Tibial nerve (tissue), 4 donors: ENCODE measurements at regions not wholly inside any gene's neighbourhood (a gene's known extent, or its start where the extent isn't known, plus 50 kb on each side); places are given as distances from the start of the nearest gene placed in this dataset.

Experiments
- DNase-seq, 2 donors: peaks; one replicate each; pipeline ENCODE4 v3.0.0-alpha.2; 2019; ENCODE audit warnings: low spot score in 2 of 2
- H3K27ac ChIP-seq, 4 donors: fragments of 200-600 bp; sonication (generic) in 3 of 4; one replicate each; pipeline ENCODE4 v1.5.1; 2017 to 2019; ENCODE audit warnings: mild to moderate bottlenecking in 1 of 4
- H3K27me3 ChIP-seq, 2 donors: fragments of 200-600 bp; sonication (generic) in 1 of 2; one replicate each; pipeline versions ENCODE4 v1.5.1 to v1.6.0; 2017 to 2019
- H3K36me3 ChIP-seq, 3 donors: fragments of 200-600 bp; sonication (generic); one replicate each; pipeline ENCODE4 v1.5.1; 2018 to 2019
- H3K4me1 ChIP-seq, 4 donors: fragments of 200-600 bp; sonication (generic) in 3 of 4; one replicate each; pipeline ENCODE4 v1.5.1; 2017 to 2019
- H3K4me3 ChIP-seq, 4 donors: fragments of 200-600 bp; sonication (generic) in 3 of 4; one replicate each; pipeline ENCODE4 v1.5.1; 2017 to 2019; ENCODE audit warnings: mild to moderate bottlenecking in 1 of 4, moderate library complexity in 1 of 4
- H3K9me3 ChIP-seq, 4 donors: fragments of 200-600 bp; sonication (generic) in 3 of 4; one replicate each; pipeline ENCODE4 v1.5.1; 2017 to 2019
- CTCF ChIP-seq, 5 experiments: fragments of 200-600 bp in 3 of 5; fragments of 450-650 bp in 2 of 5; sonication (generic) in 3 of 5; IDR thresholded peaks; one replicate each; pipeline ENCODE4 v1.5.1; 2016 to 2019; ENCODE audit warnings: antibody characterized with exemption in 5 of 5, mild to moderate bottlenecking in 3 of 5, moderate library complexity in 2 of 5
- EP300 ChIP-seq, 2 donors: sonication (generic); formaldehyde crosslinking; IDR thresholded peaks; one replicate each; pipeline ENCODE4 v1.6.1; 2017; ENCODE audit warnings: antibody characterized with exemption in 2 of 2, mild to moderate bottlenecking in 1 of 2
- POLR2A ChIP-seq, 2 donors: fragments of 450-650 bp; IDR thresholded peaks; one replicate each; pipeline ENCODE4 v1.6.1; 2017; ENCODE audit warnings: antibody characterized with exemption in 2 of 2, mild to moderate bottlenecking in 2 of 2, moderate library complexity in 2 of 2
- WGBS, 2 donors: methylation state at CpG; one replicate each; pipeline ENCODE4 v1.1.5; 2018; 5-methylcytosine and 5-hydroxymethylcytosine counted together

- TF ChIP-seq EP300 (IDR thresholded peaks at IDR 0.05), result no peak
- no peak for TF ChIP-seq CTCF (IDR thresholded peaks at IDR 0.05)
- TF ChIP-seq POLR2A (IDR thresholded peaks at IDR 0.05), result no peak
- Histone ChIP-seq H3K4me3 (no peak overlapping the region), H3K27ac (no peak overlapping the region), H3K4me1 (no peaks in the 10 kb centered on the region), H3K27me3 (no peaks in the 10 kb centered on the region), H3K36me3 (no peaks in the 10 kb centered on the region), H3K9me3 (peaks cover 0 to 10% (median 1%) of the 10 kb centered on the region in 4 donors)
- DNase-seq, result no peak
- WGBS, 2 donors, result 87 to 94% methylated on average over 1 of the region's 1 CpG
Observed at GRCh38 chr7:32239764-32240163, 169.6 kb upstream of the PDE1C start.

GRCh38 chr7:32228601-32229000 is 158.4 kb upstream of the PDE1C start:
- Histone ChIP-seq H3K27me3 (no peaks in the 10 kb centered on the region), H3K27ac (no peak overlapping the region), H3K4me1 (no peaks in the 10 kb centered on the region), H3K9me3 (peaks cover 0 to 4% (median 0%) of the 10 kb centered on the region in 4 donors), H3K36me3 (no peaks in the 10 kb centered on the region), H3K4me3 (no peak overlapping the region)
- WGBS, 2 donors, result 94 to 100% methylated on average over 2 of the region's 2 CpGs
- no peak for TF ChIP-seq EP300 (IDR thresholded peaks at IDR 0.05)
- no peak for TF ChIP-seq POLR2A (IDR thresholded peaks at IDR 0.05)
- TF ChIP-seq CTCF (IDR thresholded peaks at IDR 0.05), result no peak
- DNase-seq, result no peak

- Histone ChIP-seq H3K4me3 (no peak overlapping the region), H3K36me3 (no peaks in the 10 kb centered on the region), H3K9me3 (peaks cover 0 to 4% (median 0%) of the 10 kb centered on the region in 4 donors), H3K27me3 (no peaks in the 10 kb centered on the region), H3K27ac (no peak overlapping the region), H3K4me1 (no peaks in the 10 kb centered on the region)
- whole genome bisulfite sequencing, 2 donors, result 80 to 88% methylated on average over 1 of the region's 1 CpG
- DNase-seq, result no peak
- TF ChIP-seq EP300 (IDR thresholded peaks at IDR 0.05) (no peak), POLR2A (IDR thresholded peaks at IDR 0.05) (no peak), CTCF (IDR thresholded peaks at IDR 0.05) (no peak)
Observed at GRCh38 chr7:32227746-32228145, 157.5 kb upstream of the PDE1C start.

GRCh38 chr7:32224276-32224675 is 154.1 kb upstream of the PDE1C start:
- no peak for DNase-seq
- Histone ChIP-seq H3K4me1 (no peaks in the 10 kb centered on the region), H3K4me3 (no peak overlapping the region), H3K27me3 (no peaks in the 10 kb centered on the region), H3K36me3 (no peaks in the 10 kb centered on the region), H3K27ac (no peak overlapping the region), H3K9me3 (peaks cover 0 to 4% (median 0%) of the 10 kb centered on the region in 4 donors)
- 87 to 88% methylated on average over 5 of the region's 5 CpGs for WGBS, 2 donors
- TF ChIP-seq CTCF (IDR thresholded peaks at IDR 0.05) (no peak), EP300 (IDR thresholded peaks at IDR 0.05) (no peak), POLR2A (IDR thresholded peaks at IDR 0.05) (no peak)

GRCh38 chr7:32223721-32224120 is 153.5 kb upstream of the PDE1C start:
- no peak for DNase-seq
- Histone ChIP-seq H3K4me1 (peaks cover 0 to 1% (median 0%) of the 10 kb centered on the region in 4 donors), H3K27me3 (no peaks in the 10 kb centered on the region), H3K36me3 (no peaks in the 10 kb centered on the region), H3K27ac (no peak overlapping the region), H3K9me3 (peaks cover 0 to 4% (median 0%) of the 10 kb centered on the region in 4 donors), H3K4me3 (no peak overlapping the region)
- 86 to 90% methylated on average over 8 of the region's 8 CpGs for WGBS, 2 donors
- no peak for TF ChIP-seq CTCF (IDR thresholded peaks at IDR 0.05)
